Activated CD8-positive, alpha-beta T cell treated with anti-CD3 and anti-CD28 coated beads for 36 hours (primary cell): ENCODE measurements at regions not wholly inside any gene's neighbourhood (a gene's known extent, or its start where the extent isn't known, plus 50 kb on each side); places are given as distances from the start of the nearest gene placed in this dataset.

ENCODE experiments used
- ATAC-seq: fragments of 200-7000 bp; cut with Tn5 transposase; one replicate; pipeline ENCODE4 v1.10.0; 2021; ENCODE audit warnings: mild to moderate bottlenecking, moderate library complexity
- CTCF ChIA-PET: fragments of 350-600 bp; sonication (Branson Sonifier 250); formaldehyde crosslinking; loops from one replicate; lab custom pipeline; 2021; ENCODE audit warnings: antibody characterized with exemption; lab: Charles Lee
- POLR2A ChIA-PET: fragments of 350-600 bp; sonication (Branson Sonifier 250); formaldehyde crosslinking; loops from one replicate; lab custom pipeline; 2021; ENCODE audit warnings: antibody characterized with exemption; lab: Charles Lee
- DNase-seq: peaks from one replicate; pipeline ENCODE4 v3.0.0-alpha.2; 2020
- H3K27ac Mint-ChIP-seq: one replicate; pipeline ENCODE4 v1.8.0; 2021; ENCODE audit warnings: mild to moderate bottlenecking, mixed read lengths
- H3K27me3 Mint-ChIP-seq: one replicate; pipeline ENCODE4 v1.8.0; 2021; ENCODE audit warnings: mixed read lengths
- H3K36me3 Mint-ChIP-seq: one replicate; pipeline ENCODE4 v1.8.0; 2021; ENCODE audit warnings: low read depth, mixed read lengths
- H3K4me1 Mint-ChIP-seq: one replicate; pipeline ENCODE4 v1.8.0; 2021; ENCODE audit warnings: low read depth, mixed read lengths
- H3K4me3 Mint-ChIP-seq: one replicate; pipeline ENCODE4 v1.8.0; 2021; ENCODE audit warnings: mild to moderate bottlenecking, moderate library complexity, mixed read lengths
- H3K9me3 Mint-ChIP-seq: one replicate; pipeline ENCODE4 v1.8.0; 2021; ENCODE audit warnings: mixed read lengths
- CTCF ChIP-seq: fragments of 200-600 bp; IDR thresholded peaks from one replicate; pipeline ENCODE4 v1.8.0; 2022; ENCODE audit warnings: antibody characterized with exemption, mild to moderate bottlenecking
- intact Hi-C: fragments of 100-400 bp; cut with micrococcal nuclease; formaldehyde crosslinking; loops from one replicate; pipeline ENCODE4 v1.10.0; 2022

DNA sequence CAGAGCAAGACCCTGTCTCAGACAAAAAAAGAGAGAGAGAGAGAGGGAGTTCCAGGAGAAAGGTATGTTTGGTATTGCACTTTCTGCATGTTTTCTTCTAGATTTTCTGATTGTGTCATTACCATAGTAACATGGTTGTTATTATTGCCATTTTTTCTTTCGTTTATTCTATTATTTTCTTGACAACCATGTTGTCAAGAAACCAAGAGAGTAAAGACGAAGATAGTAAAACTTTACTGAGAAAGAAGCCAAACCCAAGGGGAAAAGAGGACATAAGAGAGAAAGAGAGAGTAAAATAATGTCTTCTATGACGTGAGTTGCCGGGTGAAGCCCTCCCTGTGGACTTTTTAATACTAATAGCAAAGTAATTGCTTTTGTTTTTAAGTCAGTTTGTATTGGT is 1186.0 kb upstream of the SEL1L start:
- intact Hi-C loops: loop anchor here (10.0 kb wide), 1 partner anchor 745 kb away; no protein-coding TSS in a partner anchor
- Mint-ChIP-seq H3K27me3 (no peaks in the 10 kb centered on the region), H3K4me3 (no peak overlapping the region), H3K4me1 (no peaks in the 10 kb centered on the region), H3K27ac (no peak overlapping the region), H3K36me3 (no peaks in the 10 kb centered on the region), H3K9me3 (peaks cover under 1% of the 10 kb centered on the region)
- ATAC-seq (no peak), DNase-seq (no peak)
- TF ChIP-seq CTCF: no peak
- ChIA-PET POLR2A (no interaction called here), CTCF (no interaction called here)

DNA sequence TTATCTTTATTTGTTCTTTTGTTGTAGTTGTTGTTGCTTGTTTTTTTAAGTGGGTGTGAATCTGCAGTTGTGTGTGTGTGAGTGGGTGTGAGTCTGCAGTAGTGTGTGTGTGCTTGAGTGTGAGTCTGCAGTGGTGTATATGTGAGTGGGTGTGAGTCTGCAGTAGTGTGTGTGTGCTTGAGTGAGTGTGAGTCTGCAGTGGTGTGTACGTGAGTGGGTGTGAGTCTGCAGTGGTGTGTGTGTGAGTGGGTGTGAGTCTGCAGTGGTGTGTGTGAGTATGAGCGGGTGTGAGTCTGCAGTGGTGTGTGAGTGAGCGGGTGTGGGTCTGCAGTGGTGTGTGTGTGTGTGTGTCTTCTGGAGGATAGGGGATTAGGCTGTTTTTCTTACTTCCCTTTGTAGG is 1186.8 kb upstream of the SEL1L start:
- Mint-ChIP-seq H3K27me3 (no peaks in the 10 kb centered on the region), H3K36me3 (no peaks in the 10 kb centered on the region), H3K4me3 (no peak overlapping the region), H3K4me1 (no peaks in the 10 kb centered on the region), H3K27ac (no peak overlapping the region), H3K9me3 (peaks cover 6% of the 10 kb centered on the region)
- ChIA-PET POLR2A (no interaction called here), CTCF (no interaction called here)
- intact Hi-C loops: no loop called here
- no peak for DNase-seq
- ATAC-seq: no peak
- TF ChIP-seq CTCF: no peak

- Mint-ChIP-seq H3K27ac (no peak overlapping the region), H3K27me3 (no peaks in the 10 kb centered on the region), H3K9me3 (peaks cover 6% of the 10 kb centered on the region), H3K4me3 (no peak overlapping the region), H3K4me1 (no peaks in the 10 kb centered on the region), H3K36me3 (no peaks in the 10 kb centered on the region)
- intact Hi-C loops: no loop called here
- ChIA-PET CTCF (no interaction called here), POLR2A (no interaction called here)
- TF ChIP-seq CTCF: no peak
- no peak for DNase-seq
- ATAC-seq: no peak
Measured at GRCh38 chr14:82720946-82721345, 1187.3 kb upstream of the SEL1L start.

GRCh38 chr14:82724316-82724715 is 1190.7 kb upstream of the SEL1L start:
- Mint-ChIP-seq H3K4me1 (no peaks in the 10 kb centered on the region), H3K36me3 (no peaks in the 10 kb centered on the region), H3K27ac (no peak overlapping the region), H3K4me3 (no peak overlapping the region), H3K27me3 (no peaks in the 10 kb centered on the region), H3K9me3 (peaks cover 6% of the 10 kb centered on the region)
- POLR2A ChIA-PET: no interaction called here
- DNase-seq (no peak), ATAC-seq (no peak)
- no peak for TF ChIP-seq CTCF
- intact Hi-C loops: no loop called here
- CTCF ChIA-PET: no interaction called here

GRCh38 chr14:82725213-82725612 is 1191.6 kb upstream of the SEL1L start:
- Mint-ChIP-seq H3K27ac (no peak overlapping the region), H3K36me3 (no peaks in the 10 kb centered on the region), H3K4me3 (no peak overlapping the region), H3K9me3 (peaks cover 6% of the 10 kb centered on the region), H3K27me3 (no peaks in the 10 kb centered on the region), H3K4me1 (no peaks in the 10 kb centered on the region)
- ChIA-PET POLR2A (no interaction called here), CTCF (no interaction called here)
- no peak for ATAC-seq
- DNase-seq: no peak
- intact Hi-C loops: no loop called here
- TF ChIP-seq CTCF: no peak
